HCT116 (cell line): ENCODE measurements at regions not wholly inside any gene's neighbourhood (a gene's known extent, or its start where the extent isn't known, plus 50 kb on each side); places are given as distances from the start of the nearest gene placed in this dataset.

ENCODE experiments used
- ATAC-seq: fragments of 200-7000 bp; cut with Tn5 transposase; 2 replicates; pipeline ENCODE4 v1.9.1; 2020; ENCODE audit warnings: mild to moderate bottlenecking, moderate library complexity
- BruUV-seq: library from RNA; stranded (reverse); fragments of 400-500 nt; replicated peaks from 2 replicates; lab custom pipeline; 2021; lab: Mats Ljungman, UMichigan
- CTCF ChIA-PET: fragments of 300-600 bp; sonication (Branson Sonifier 250); formaldehyde crosslinking; loops from one replicate; lab custom pipeline; 2021; ENCODE audit warnings: antibody characterized with exemption; lab: Charles Lee
- POLR2A ChIA-PET: fragments of 300-600, 350-600 bp; sonication (Branson Sonifier 250); formaldehyde crosslinking; loops from one replicate; lab custom pipeline; 2021; ENCODE audit warnings: antibody characterized with exemption; lab: Charles Lee
- RAD21 ChIA-PET, 2 experiments: fragments of 300-600 bp; sonication (Branson Sonifier 250); formaldehyde crosslinking; loops; one replicate each; lab custom pipeline; 2023; ENCODE audit warnings: low total read pairs in 2 of 2; ENCODE audit not compliant: uncharacterized antibody in 2 of 2, unreplicated experiment in 2 of 2, low non-redundant PET in 1 of 2; lab: Charles Lee
- DNase-seq: peaks from one replicate; pipeline ENCODE4 v3.0.0-alpha.2; 2010; ENCODE audit warnings: low read depth, low spot score
- H2AFZ ChIP-seq: fragments of 200-600 bp; shearing (Covaris generic), sonication (generic); 2 replicates; pipeline ENCODE4 v1.6.1; 2017; ENCODE audit warnings: low read depth, mixed run types, mixed read lengths, antibody characterized with exemption, low read length; ENCODE audit not compliant: poor library complexity, severe bottlenecking
- H3K27ac ChIP-seq: 2 replicates; pipeline ENCODE4 v1.5.1; 2012; ENCODE audit warnings: low read depth, low read length
- H3K27me3 ChIP-seq: fragments of 200-600 bp; sonication (generic); 2 replicates; pipeline ENCODE4 v1.6.1; 2016; ENCODE audit warnings: mixed run types, low read length, mixed read lengths; ENCODE audit not compliant: insufficient read depth
- H3K36me3 ChIP-seq, 2 experiments: fragments of 200-500 bp in 1 of 2; fragments of 200-600 bp in 1 of 2; sonication (Bioruptor generic) in 1 of 2; sonication (generic) in 1 of 2; 2 replicates each; pipeline versions ENCODE4 v1.5.1 to v1.6.1; 2014 to 2016; ENCODE audit warnings: low read length in 2 of 2, inconsistent platforms in 1 of 2, mixed read lengths in 1 of 2, mixed run types in 1 of 2; ENCODE audit not compliant: insufficient read depth in 2 of 2, control insufficient read depth in 1 of 2
- H3K4me1 ChIP-seq, 2 experiments: fragments of 200-600 bp in 1 of 2; sonication (generic) in 1 of 2; 2 replicates each; pipeline versions ENCODE4 v1.5.1 to v1.6.1; 2012 to 2017; ENCODE audit warnings: low read length in 2 of 2, inconsistent platforms in 1 of 2, mild to moderate bottlenecking in 1 of 2, mixed read lengths in 1 of 2, mixed run types in 1 of 2, moderate library complexity in 1 of 2; ENCODE audit not compliant: insufficient read depth in 2 of 2, control insufficient read depth in 1 of 2
- H3K4me2 ChIP-seq: fragments of 200-600 bp; sonication (generic); 2 replicates; pipeline ENCODE4 v1.6.1; 2017; ENCODE audit warnings: mixed run types, low read length, mixed read lengths
- H3K4me3 ChIP-seq, 2 experiments: fragments of 200-600 bp in 1 of 2; sonication (generic) in 1 of 2; replicated peaks in 1 of 2; 2 replicates each; pipeline ENCODE4 v1.5.1; 2011 to 2016; ENCODE audit warnings: low read length in 2 of 2, control low read depth in 1 of 2, low read depth in 1 of 2, mild to moderate bottlenecking in 1 of 2, mixed read lengths in 1 of 2, mixed run types in 1 of 2
- H3K79me2 ChIP-seq: fragments of 200-600 bp; sonication (generic); 2 replicates; pipeline ENCODE4 v1.6.1; 2017; ENCODE audit warnings: mild to moderate bottlenecking, mixed run types, low read length, moderate library complexity, mixed read lengths; ENCODE audit not compliant: insufficient read depth
- H3K9ac ChIP-seq: fragments of 200-600 bp; sonication (generic); 2 replicates; pipeline ENCODE4 v1.6.1; 2016; ENCODE audit warnings: low read length, mixed read lengths
- H3K9me2 ChIP-seq: fragments of 200-600 bp; sonication (generic), shearing (Covaris generic); 2 replicates; pipeline ENCODE4 v1.6.1; 2017; ENCODE audit warnings: mixed run types, mild to moderate bottlenecking, moderate library complexity; ENCODE audit not compliant: insufficient read depth
- H3K9me3 ChIP-seq, 2 experiments: fragments of 200-500 bp in 1 of 2; fragments of 200-600 bp in 1 of 2; sonication (Bioruptor generic) in 1 of 2; sonication (generic) in 1 of 2; 2 replicates each; pipeline ENCODE4 v1.6.1; 2014 to 2017; ENCODE audit warnings: low read length in 2 of 2, mixed read lengths in 2 of 2, inconsistent platforms in 1 of 2, low read depth in 1 of 2, mild to moderate bottlenecking in 1 of 2, mixed run types in 1 of 2, moderate library complexity in 1 of 2; ENCODE audit not compliant: control insufficient read depth in 1 of 2, insufficient read depth in 1 of 2
- H4K20me1 ChIP-seq: fragments of 200-600 bp; sonication (generic), shearing (Covaris generic); 2 replicates; pipeline ENCODE4 v1.6.1; 2017; ENCODE audit warnings: mixed run types, mild to moderate bottlenecking, moderate library complexity; ENCODE audit not compliant: insufficient read depth
- CBX3 ChIP-seq: IDR thresholded peaks from 2 replicates; pipeline ENCODE4 v1.6.1; 2012; ENCODE audit warnings: low read depth
- CTCF ChIP-seq, 3 experiments: fragments of 200-600 bp in 1 of 3; sonication (generic) in 1 of 3; IDR thresholded peaks in 2 of 3; conservative IDR thresholded peaks in 1 of 3; 2 replicates each; pipeline ENCODE4 v1.5.1; 2012 to 2017; ENCODE audit warnings: low read depth in 2 of 3, low read length in 2 of 3, antibody characterized with exemption in 1 of 3, borderline replicate concordance in 1 of 3, control low read depth in 1 of 3, mild to moderate bottlenecking in 1 of 3, mixed read lengths in 1 of 3, mixed run types in 1 of 3, moderate library complexity in 1 of 3; ENCODE audit not compliant: insufficient read depth in 1 of 3
- EGR1 ChIP-seq: IDR thresholded peaks from 2 replicates; pipeline ENCODE4 v1.6.1; 2012; ENCODE audit warnings: low read depth
- EZH2 ChIP-seq: fragments of 200-600 bp; sonication (generic); IDR thresholded peaks from 2 replicates; pipeline ENCODE4 v1.6.1; 2017; ENCODE audit warnings: antibody characterized with exemption, mixed run types
- FOSL1 ChIP-seq: IDR thresholded peaks from 2 replicates; pipeline ENCODE4 v1.6.1; 2012; ENCODE audit warnings: low read depth
- MAX ChIP-seq: IDR thresholded peaks from 2 replicates; pipeline ENCODE4 v1.6.1; 2012
- POLR2A ChIP-seq: IDR thresholded peaks from 2 replicates; pipeline ENCODE4 v1.7.0; 2011; ENCODE audit warnings: borderline replicate concordance; ENCODE audit not compliant: insufficient read depth, insufficient read length; ENCODE audit errors: extremely low read depth
- POLR2AphosphoS5 ChIP-seq: IDR thresholded peaks from 2 replicates; pipeline ENCODE4 v1.6.1; 2011; ENCODE audit warnings: mild to moderate bottlenecking, low read depth, low read length, moderate library complexity
- REST ChIP-seq: IDR thresholded peaks from 2 replicates; pipeline ENCODE4 v1.6.1; 2012; ENCODE audit warnings: low read depth
- SP1 ChIP-seq: IDR thresholded peaks from 2 replicates; pipeline ENCODE4 v1.6.1; 2012; ENCODE audit warnings: low read depth
- TCF7L2 ChIP-seq: IDR thresholded peaks from 2 replicates; pipeline ENCODE4 v1.7.0; 2011; ENCODE audit warnings: borderline replicate concordance, inconsistent platforms; ENCODE audit not compliant: insufficient read depth, insufficient read length; ENCODE audit errors: extremely low read depth
- YY1 ChIP-seq: IDR thresholded peaks from 2 replicates; pipeline ENCODE4 v1.6.1; 2011; ENCODE audit warnings: low read length, low read depth, moderate library complexity, mild to moderate bottlenecking; ENCODE audit not compliant: insufficient replicate concordance; ENCODE audit errors: extremely low read depth
- ZBTB33 ChIP-seq: IDR thresholded peaks from 2 replicates; pipeline ENCODE4 v1.6.1; 2011; ENCODE audit warnings: mild to moderate bottlenecking, low read length, moderate library complexity; ENCODE audit not compliant: insufficient replicate concordance; ENCODE audit errors: extremely low read depth
- intact Hi-C: fragments of 100-400 bp; cut with micrococcal nuclease; formaldehyde crosslinking; loops from 2 replicates; pipeline ENCODE4 v1.10.0; 2022

- TF ChIP-seq ZBTB33 (no peak), FOSL1 (no peak), CBX3 (no peak), REST (no peak), EZH2 (no peak), YY1 (no peak)
These were observed 74.1 kb upstream of the NECTIN1 start (continued) for GRCh38 chr11:119803139-119803538.

GRCh38 chr11:119802670-119803069 lies 73.7 kb upstream of the NECTIN1 start:
- Histone ChIP-seq H2AFZ (no peak overlapping the region), H3K4me3 (no peak overlapping the region), H4K20me1 (no peaks in the 10 kb centered on the region), H3K36me3 (no peaks in the 10 kb centered on the region), H3K27ac (no peak overlapping the region), H3K9ac (no peak overlapping the region), H3K79me2 (no peaks in the 10 kb centered on the region), H3K27me3 (0 out of 2 replicates have a peak, but pooled peaks cover 16% of the 10 kb centered on the region), H3K9me3 (no peaks in the 10 kb centered on the region), H3K4me2 (no peak overlapping the region), H3K9me2 (no peaks in the 10 kb centered on the region), H3K4me1 (no peaks in the 10 kb centered on the region)
- POLR2A ChIA-PET: no interaction called here
- intact Hi-C loops: no loop called here
- no TSS peak for BruUV-seq
- CTCF ChIA-PET: no interaction called here
- RAD21 ChIA-PET: no interaction called here
- DNase-seq (no peak), ATAC-seq (no peak)
- TF ChIP-seq CTCF (IDR thresholded peaks at IDR 0.05 in 2 of 3, conservative IDR thresholded peaks at IDR 0.05 in 1 of 3; ENCODE audit: borderline replicate concordance in 1 of 3, insufficient read depth in 1 of 3, low read depth in 2 of 3, low read length in 2 of 3) (no peak), MAX (no peak), EGR1 (no peak), SP1 (no peak), POLR2AphosphoS5 (no peak), POLR2A (no peak), YY1 (no peak), EZH2 (no peak), TCF7L2 (no peak), FOSL1 (no peak)
